Gastrocnemius medialis (tissue), 4 donors: ENCODE measurements at regions not wholly inside any gene's neighbourhood (a gene's known extent, or its start where the extent isn't known, plus 50 kb on each side); places are given as distances from the start of the nearest gene placed in this dataset.

ENCODE experiments used
- ATAC-seq, 2 donors: fragments of 150-250 bp; one replicate each; pipeline ENCODE4 v1.9.1; 2016
- DNase-seq, 2 donors: peaks; one replicate each; pipeline ENCODE4 v3.0.0-alpha.2; 2019
- H3K27ac ChIP-seq, 4 donors: fragments of 200-600 bp; sonication (generic); 1 replicate in 1 of 4; 2 replicates in 3 of 4; pipeline ENCODE4 v1.5.1; 2016 to 2018; ENCODE audit warnings: mild to moderate bottlenecking in 2 of 4, moderate library complexity in 1 of 4
- H3K27me3 ChIP-seq, 3 donors: fragments of 200-600 bp; sonication (generic) in 2 of 3; 1 replicate in 1 of 3; 2 replicates in 2 of 3; pipeline versions ENCODE4 v1.5.1 to v1.6.0; 2016 to 2019; ENCODE audit warnings: mild to moderate bottlenecking in 1 of 3, moderate library complexity in 1 of 3
- H3K36me3 ChIP-seq, 2 donors: fragments of 200-600 bp; sonication (generic) in 1 of 2; one replicate each; pipeline ENCODE4 v1.5.1; 2017 to 2018
- H3K4me1 ChIP-seq, 2 donors: fragments of 200-600 bp; sonication (generic) in 1 of 2; one replicate each; pipeline ENCODE4 v1.5.1; 2016 to 2017; ENCODE audit warnings: mild to moderate bottlenecking in 2 of 2
- H3K4me3 ChIP-seq, 4 donors: fragments of 200-600 bp; sonication (generic) in 3 of 4; 1 replicate in 1 of 4; 2 replicates in 3 of 4; pipeline ENCODE4 v1.5.1; 2016 to 2019; ENCODE audit warnings: mild to moderate bottlenecking in 2 of 4
- H3K9me3 ChIP-seq, 3 donors: fragments of 200-600 bp; sonication (generic) in 2 of 3; 1 replicate in 1 of 3; 2 replicates in 2 of 3; pipeline ENCODE4 v1.5.1; 2016 to 2019
- CTCF ChIP-seq, 5 experiments: fragments of 450-650 bp in 3 of 5; fragments of 200-600 bp in 2 of 5; sonication (generic) in 2 of 5; IDR thresholded peaks in 4 of 5; conservative IDR thresholded peaks in 1 of 5; 1 replicate in 4 of 5; 2 replicates in 1 of 5; pipeline ENCODE4 v1.5.1; 2016 to 2019; ENCODE audit warnings: antibody characterized with exemption in 5 of 5, mild to moderate bottlenecking in 3 of 5, moderate library complexity in 3 of 5
- POLR2A ChIP-seq, 2 donors: fragments of 450-650 bp; IDR thresholded peaks; one replicate each; pipeline ENCODE4 v1.6.1; 2017; ENCODE audit warnings: antibody characterized with exemption in 2 of 2, mild to moderate bottlenecking in 2 of 2, moderate library complexity in 2 of 2
- in situ Hi-C, 4 donors: fragments of 200-750 bp; cut with MboI; loops; one replicate each; pipeline versions ENCODE4 v1.15.0 to v1.8.0; 2017; ENCODE audit warnings: low sequenced_read_pairs in 4 of 4
- intact Hi-C: fragments of 100-400 bp; cut with DNase I; formaldehyde crosslinking; loops from one replicate; pipeline ENCODE4 v1.15.1; 2023; ENCODE audit warnings: low total_unique reads

GRCh38 chr1:219109424-219110018 is 64.2 kb upstream of the LYPLAL1 start:
- Histone ChIP-seq H3K27ac (no peak overlapping the region), H3K27me3 (no peaks in the 10 kb centered on the region), H3K4me1 (no peaks in the 10 kb centered on the region), H3K4me3 (no peak overlapping the region), H3K9me3 (no peaks in the 10 kb centered on the region), H3K36me3 (no peaks in the 10 kb centered on the region)
- in situ Hi-C loops = no loop called here
- no peak for TF ChIP-seq CTCF (IDR thresholded peaks at IDR 0.05 in 4 of 5, conservative IDR thresholded peaks at IDR 0.05 in 1 of 5)
- TF ChIP-seq POLR2A (IDR thresholded peaks at IDR 0.05) = no peak
- DNase-seq (no peak), ATAC-seq (no peak)
- intact Hi-C loops = no loop called here

DNA sequence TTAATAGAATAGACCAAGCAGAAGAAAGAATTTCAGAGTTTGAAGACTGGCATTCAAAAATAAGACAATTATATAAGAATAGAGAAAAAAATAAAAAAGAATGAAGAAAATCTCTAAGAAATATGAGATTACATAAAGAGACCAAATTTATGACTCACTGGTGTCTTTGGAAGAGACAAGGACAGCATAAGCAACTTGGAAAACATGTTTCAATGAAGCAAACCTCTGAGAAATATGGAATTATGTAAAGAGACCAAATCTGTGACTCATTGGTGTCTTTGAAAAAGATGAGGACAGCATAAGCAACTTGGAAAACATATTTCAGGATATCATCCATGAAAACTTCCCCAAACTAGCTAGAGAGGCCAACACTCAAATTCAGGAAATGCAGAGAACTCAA is 60.4 kb upstream of the LYPLAL1 start:
- ATAC-seq (no peak), DNase-seq (no peak)
- in situ Hi-C loops (no loop called here), intact Hi-C loops (no loop called here)
- no peak for TF ChIP-seq POLR2A (IDR thresholded peaks at IDR 0.05)
- TF ChIP-seq CTCF (IDR thresholded peaks at IDR 0.05 in 4 of 5, conservative IDR thresholded peaks at IDR 0.05 in 1 of 5) = no peak
- no peaks in the 10 kb centered on the region for H3K9me3 ChIP-seq
- H3K36me3 ChIP-seq = no peaks in the 10 kb centered on the region
- H3K4me3 ChIP-seq = no peak overlapping the region
- H3K27ac ChIP-seq = no peak overlapping the region
- no peaks in the 10 kb centered on the region for H3K27me3 ChIP-seq
- no peaks in the 10 kb centered on the region for H3K4me1 ChIP-seq

DNA sequence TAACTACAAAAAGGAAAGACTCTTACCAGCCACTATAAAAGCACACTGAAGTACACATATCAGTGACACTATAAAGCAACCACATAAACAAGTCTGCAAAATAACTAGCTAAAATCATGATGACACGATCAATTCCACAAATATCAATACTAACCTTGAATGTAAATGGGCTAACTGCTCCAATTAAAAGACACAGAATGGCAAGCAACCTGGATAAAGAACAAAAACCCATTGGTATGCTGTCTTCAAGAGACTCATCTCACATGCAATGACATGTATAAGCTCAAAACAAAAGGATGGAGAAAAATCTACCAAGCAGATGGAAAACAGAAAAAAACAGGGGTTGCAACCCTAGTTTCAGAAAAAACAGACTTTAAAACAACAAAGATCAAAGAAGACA is 59.7 kb upstream of the LYPLAL1 start:
- no peaks in the 10 kb centered on the region for H3K9me3 ChIP-seq
- no peaks in the 10 kb centered on the region for H3K4me1 ChIP-seq
- no peak for TF ChIP-seq CTCF (IDR thresholded peaks at IDR 0.05 in 4 of 5, conservative IDR thresholded peaks at IDR 0.05 in 1 of 5)
- no peak for TF ChIP-seq POLR2A (IDR thresholded peaks at IDR 0.05)
- in situ Hi-C loops = no loop called here
- no peak overlapping the region for H3K4me3 ChIP-seq
- no peaks in the 10 kb centered on the region for H3K36me3 ChIP-seq
- DNase-seq = no peak
- no peaks in the 10 kb centered on the region for H3K27me3 ChIP-seq
- no peak overlapping the region for H3K27ac ChIP-seq
- ATAC-seq = no peak
- intact Hi-C loops = no loop called here

GRCh38 chr1:219119839-219120238 is 53.8 kb upstream of the LYPLAL1 start:
- peaks cover 20 to 21% of the 10 kb centered on the region in 2 donors for H3K4me1 ChIP-seq
- ATAC-seq (no peak), DNase-seq (no peak)
- TF ChIP-seq CTCF (IDR thresholded peaks at IDR 0.05 in 4 of 5, conservative IDR thresholded peaks at IDR 0.05 in 1 of 5) = no peak
- no peaks in the 10 kb centered on the region for H3K27me3 ChIP-seq
- in situ Hi-C loops = no loop called here
- H3K4me3 ChIP-seq = no peak overlapping the region
- H3K27ac ChIP-seq = no peak overlapping the region
- H3K36me3 ChIP-seq = no peaks in the 10 kb centered on the region
- intact Hi-C loops = no loop called here
- H3K9me3 ChIP-seq = no peaks in the 10 kb centered on the region
